HG02943 (cell line): ENCODE measurements at regions not wholly inside any gene's neighbourhood (a gene's known extent, or its start where the extent isn't known, plus 50 kb on each side); places are given as distances from the start of the nearest gene placed in this dataset.

Experiments used
- ATAC-seq: cut with Tn5 transposase; IDR thresholded peaks from one replicate; pipeline ENCODE4 v1.9.1; 2021; ENCODE audit warnings: mild to moderate bottlenecking, low read depth, moderate library complexity; ENCODE audit not compliant: unreplicated experiment

DNA sequence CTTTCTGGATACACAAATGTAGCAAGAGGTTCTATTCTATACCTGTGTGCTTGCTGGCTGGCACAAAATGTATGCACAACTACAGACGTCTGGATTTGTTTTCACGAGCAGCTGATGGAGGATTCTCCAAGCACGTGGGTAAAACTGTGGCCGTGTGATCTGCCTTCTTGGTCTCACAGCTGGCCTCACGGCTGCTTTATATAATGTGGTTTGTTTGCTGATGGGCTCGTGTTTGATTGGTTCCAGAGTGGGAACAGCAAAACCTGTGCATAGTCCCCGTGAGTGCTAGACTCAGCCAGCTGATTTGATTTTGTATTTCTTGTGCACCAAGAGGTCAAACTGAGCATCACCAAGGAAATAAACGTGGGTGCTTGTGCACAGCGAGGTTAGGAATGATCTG is 262.6 kb upstream of the RPS6KA3 start:
- no peak for ATAC-seq

DNA sequence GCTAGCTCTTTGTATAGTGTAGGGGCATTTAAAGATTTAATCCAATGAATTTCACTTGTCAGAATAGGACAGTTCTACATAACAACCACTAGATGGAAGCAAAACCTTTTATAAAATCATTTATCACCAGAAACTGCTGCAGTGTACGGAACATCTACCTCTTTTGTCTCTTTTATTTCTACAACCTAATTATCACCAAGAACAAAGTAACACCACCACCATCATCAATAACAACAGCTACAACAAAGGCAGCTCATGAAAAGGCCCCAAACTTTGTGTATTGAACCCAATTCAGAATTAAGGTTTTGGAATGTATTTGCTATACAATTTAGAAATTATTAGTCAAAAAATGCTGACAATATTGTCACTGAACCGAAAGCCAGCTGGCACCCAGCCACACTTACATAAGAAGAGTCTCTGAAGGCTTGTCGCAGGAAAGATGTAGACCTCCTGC is 260.9 kb upstream of the RPS6KA3 start:
- ATAC-seq: no peak

DNA sequence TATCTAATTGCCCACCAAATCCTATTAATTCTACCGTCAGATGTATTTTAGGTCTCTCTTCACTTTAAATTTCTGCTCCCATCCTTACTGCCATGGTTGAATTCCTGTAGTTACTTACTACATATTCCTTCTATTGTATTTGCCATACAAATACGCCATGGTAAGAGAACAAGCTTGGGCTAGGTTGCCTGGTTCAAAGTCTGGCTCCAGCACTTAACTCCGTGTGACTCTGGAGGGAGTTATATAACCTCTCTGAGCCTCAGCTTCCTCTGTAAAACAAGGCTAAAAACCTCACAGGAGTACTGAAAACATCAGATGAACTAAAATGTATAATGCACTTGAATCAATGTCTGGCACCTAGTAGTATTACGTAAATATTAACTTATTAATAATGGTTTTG is 260.3 kb upstream of the RPS6KA3 start:
- no peak for ATAC-seq

DNA sequence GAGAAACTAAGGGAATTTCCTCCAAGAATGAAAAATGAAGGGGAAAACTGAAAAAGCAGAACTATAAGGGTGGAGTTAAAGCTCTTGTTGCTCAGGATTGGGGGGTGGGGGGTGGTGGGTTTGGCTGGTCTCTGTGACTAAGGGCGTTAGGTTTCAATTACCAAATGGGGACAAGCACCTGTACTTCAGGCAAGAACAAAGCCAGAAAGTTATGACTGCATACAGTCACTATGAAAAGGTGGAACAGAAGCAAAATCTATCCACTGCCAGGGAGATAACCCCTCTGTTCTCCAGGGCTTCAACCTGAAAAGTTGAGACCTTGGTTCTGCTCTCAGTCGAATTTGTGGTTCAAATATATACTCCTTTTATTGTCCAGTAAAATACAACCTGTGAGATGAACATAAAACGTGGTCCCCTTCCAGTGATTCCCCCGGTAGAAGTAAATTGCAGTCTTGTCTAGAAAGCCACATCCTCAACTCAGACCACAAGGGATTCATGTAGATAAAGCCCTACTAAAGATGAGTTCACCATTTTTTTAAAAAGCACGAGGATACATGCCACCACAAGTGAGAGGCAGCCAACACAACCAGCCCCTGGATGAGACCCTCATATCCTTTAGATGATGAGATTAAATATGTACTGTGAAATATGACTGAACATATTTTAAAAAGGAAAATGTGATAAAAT is 257.1 kb upstream of the RPS6KA3 start:
- no peak for ATAC-seq

DNA sequence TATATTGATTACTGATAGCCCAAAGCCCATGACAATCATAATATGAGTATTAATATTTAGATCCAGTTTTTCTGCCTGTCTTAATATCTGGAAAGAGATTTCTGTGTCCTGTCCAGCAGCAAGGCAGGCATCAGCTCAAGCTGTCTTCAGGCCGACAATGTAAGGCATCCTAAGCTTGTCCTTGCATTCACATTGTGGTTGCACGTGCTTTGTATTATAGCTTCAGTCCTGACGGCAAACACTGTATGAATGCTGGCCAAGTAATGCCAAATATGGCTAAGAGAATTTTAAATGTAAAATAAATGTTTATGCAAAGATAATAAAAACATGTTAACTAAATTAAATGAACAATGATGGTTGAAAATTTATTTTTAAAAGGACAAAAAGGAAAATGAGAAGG is 255.7 kb upstream of the RPS6KA3 start:
- no peak for ATAC-seq

DNA sequence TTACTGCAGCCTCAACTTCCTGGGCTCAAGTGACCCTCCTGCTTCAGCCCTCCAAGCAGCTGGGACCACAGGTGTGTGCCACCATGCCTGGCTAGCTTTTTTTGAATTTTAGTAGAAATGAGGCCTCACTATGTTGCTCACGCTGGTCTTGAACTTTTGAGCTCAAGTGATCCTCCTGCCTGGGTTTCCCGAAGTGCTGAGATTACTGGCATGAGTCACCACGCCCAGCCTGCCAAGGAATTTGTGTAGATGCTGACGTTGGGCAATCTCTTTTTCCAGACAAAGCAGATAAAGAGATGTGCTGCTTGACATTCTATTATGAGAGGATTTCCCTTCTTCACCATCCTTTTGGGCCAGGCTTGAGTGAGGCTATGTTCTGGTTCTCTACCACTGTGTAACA is 254.5 kb upstream of the RPS6KA3 start:
- no peak for ATAC-seq

DNA sequence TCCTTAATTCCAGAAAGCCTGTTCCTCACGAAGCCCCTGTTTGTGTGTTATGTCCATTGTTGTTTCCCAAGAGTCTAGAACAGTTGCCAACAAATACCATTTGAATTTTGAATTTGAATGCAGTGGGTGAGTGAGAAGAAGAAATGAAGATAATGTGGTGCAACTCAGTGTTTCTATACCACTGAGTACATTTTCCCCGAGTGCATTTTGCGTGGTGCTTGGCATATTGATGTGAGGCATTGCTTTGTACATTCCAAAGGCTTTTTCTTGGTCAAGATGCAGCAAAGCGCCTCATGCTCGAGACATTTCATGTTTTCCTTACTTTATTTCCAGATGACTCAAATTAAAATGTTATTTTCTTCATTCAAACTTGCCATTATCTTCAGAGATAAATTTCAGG is 253.1 kb upstream of the RPS6KA3 start:
- no peak for ATAC-seq

DNA sequence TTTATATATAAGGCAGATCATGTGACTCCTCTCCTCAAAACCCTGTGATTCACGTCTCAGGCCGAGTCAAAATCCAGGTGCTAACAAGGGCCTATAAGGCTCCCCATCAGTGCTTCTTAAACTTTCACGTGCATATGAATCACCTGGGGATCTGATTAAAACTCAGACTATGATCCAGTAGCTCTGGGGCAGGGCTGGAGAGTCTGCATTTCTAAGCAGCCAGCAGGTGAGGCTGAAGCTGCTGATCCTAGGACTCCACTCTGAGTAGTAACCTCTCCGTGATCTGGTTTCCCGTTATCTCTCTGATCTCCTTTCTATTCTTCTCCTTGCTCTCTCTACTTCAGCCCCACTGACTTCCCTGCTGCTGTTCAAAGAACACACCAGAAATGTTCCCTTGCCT is 252.4 kb upstream of the RPS6KA3 start:
- no peak for ATAC-seq

DNA sequence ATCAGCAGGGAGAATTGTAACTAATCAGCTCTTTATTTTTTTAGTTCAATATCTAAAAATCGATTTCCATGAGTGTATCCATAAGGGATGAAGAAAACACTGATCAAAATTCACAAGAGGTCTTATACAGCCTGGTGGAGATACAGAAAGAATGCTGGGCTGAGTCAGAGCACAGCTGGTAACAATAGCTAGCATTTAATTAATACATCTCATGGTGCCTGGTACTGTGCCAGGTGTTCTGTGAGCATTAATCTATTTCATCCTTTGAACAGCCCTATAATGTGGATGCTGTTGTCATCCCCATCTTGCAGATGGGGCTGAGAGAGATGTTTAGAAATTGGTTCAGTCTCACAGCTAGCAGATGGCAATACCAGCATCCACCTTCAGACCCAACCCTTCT is 250.9 kb upstream of the RPS6KA3 start:
- ATAC-seq: no peak

DNA sequence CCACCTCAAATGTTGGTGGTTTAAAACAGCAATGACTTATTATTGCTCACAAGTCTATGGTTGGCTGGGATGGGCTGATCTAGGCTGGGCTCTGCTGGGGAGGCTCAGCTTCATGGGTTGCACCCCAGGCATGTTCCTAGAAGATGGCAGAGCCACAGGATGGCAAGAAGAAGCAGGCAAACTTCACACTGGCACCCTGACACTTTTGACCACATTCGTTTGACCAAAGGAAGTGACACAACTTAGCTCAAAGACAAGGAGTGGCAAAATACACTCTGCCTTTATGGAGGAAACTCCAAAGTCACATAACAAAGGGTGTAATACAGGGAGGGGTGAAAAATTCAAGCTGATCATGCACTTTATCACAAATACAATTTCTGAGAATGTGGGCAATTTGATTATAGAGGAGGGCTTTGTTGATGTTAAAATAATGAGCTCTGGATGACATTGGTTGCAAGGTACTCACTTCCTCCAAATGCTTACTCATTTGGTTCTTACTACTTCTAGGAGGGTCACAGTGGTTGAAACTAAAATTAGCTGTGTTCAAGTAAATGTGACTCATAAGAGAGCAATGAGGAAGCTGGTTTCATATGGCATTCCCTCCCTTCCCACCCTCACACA is 249.2 kb upstream of the RPS6KA3 start:
- peak; percentile 96 for ATAC-seq

DNA sequence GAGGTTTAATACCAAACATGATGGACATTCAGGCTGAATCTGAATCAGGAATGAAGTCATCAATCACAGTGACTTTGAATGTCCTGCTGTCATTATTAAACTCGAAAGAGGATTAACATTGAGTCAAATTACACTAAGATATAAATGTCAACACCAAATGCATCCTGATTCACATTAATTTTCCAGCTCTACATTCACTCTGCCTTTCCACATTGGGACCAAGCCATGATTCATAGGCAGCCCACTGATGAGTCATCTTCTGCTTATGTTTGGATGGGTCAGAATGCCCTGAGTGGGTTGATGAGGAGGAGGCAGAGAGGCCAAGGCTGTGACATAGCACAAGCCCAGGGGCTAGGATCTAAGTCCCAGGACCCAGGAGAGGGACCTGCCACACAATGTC is 247.6 kb upstream of the RPS6KA3 start:
- no peak for ATAC-seq

DNA sequence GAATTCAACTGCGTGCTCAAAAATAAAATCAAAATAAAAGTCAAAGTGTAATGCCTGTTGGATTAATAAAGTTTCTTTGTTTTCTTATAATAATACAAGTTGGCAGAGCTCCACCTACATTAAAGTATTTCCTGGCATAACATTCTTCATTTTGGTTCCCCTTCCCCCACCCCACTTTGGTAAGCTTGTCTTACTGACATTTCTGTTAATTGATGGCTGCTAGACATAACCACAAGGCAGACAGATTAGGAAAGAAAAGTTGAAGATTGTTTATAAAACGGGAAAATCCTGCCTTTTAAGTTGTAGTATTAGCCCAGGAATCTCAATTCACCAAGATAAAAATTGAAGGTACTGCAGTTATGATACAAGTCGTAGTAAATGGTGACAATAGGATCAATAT is 246.5 kb upstream of the RPS6KA3 start:
- ATAC-seq: no peak

DNA sequence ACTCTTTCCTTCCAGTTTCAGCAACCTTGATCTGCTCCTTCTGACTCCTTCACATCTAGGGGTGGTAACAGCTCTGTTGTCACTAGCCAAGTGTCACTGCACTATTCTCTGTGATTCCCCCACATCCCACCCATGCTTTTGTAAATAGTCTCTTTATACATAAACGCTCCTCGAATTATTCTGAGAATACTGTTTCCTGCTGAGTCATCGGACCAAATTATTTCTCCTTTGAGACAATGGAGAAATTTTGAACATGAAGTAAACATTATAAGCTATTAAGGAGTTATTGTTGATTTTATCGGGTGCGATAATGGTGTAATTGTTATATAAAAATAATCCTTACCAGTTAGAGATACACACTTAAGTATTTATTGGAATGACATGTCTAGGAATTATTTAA is 245.1 kb upstream of the RPS6KA3 start:
- no peak for ATAC-seq

DNA sequence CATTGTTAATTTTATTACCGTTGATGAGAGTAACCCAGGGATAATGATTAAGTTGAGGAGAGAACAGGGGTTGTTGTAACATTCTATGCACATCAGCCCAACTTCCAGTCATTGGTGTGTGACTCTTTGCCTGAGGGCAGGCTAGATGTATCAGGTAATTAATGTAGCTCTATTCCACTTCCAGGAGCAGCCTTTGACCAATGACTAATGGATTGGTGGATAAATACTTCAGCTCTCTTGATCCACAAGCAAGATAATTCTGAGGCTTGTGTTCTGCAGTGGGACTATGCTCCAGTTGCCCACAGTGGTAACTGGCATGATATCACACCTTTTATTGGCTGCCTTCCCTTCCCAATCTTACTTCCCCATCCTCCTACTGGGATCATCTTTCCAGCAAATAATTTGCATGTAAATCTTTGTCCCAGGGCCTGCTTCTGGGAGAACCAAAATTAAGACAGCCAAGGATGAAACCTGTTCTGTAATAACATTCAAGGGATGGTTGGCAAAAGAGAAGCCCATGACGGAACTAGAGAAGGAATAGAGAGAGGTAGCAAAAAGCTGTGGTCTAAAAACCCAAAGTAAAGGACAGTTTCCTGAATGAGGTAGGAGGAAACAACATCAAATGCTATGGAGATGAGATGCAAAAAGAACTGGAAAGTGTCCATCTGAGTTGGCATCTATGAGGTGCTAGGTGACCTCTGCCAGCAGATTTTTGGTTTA is 241.4 kb upstream of the RPS6KA3 start:
- ATAC-seq: no peak

DNA sequence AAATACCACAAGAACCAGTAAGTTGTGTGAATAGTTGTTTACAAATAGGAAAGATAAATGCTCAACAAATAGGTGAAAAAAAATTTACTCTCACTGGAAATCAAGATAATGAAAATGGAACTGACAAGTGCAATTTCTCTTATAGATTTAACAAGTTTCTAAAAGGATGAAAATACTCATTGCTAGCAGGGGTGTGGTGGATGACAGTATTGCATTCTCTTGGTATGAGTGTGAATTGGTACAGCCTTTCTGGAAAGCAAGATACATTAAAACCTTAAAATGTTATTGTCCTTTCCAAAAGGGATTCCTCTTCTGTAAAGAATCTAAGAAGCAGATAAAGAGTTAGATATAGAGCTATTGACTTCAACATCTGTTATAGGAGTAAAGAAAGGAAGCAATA is 240.0 kb upstream of the RPS6KA3 start:
- no peak for ATAC-seq

DNA sequence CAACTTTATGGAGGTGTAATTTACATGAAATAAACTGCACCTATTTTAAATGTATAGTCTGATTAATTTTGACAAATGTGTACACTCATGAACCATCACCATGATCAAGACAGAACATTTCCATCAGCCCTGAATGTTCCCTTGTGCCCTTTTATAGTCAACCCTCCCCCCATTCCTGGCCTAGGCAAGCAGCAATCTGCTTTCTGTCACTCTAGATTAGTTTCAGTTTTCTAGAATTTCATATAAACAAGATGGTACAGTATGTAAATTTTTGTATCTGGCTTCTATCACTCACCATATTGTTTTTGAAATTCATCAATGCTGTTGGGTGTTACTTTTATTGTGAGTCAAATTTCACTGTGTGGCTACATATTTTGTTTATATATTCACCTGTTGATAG is 234.2 kb upstream of the RPS6KA3 start:
- no peak for ATAC-seq

DNA sequence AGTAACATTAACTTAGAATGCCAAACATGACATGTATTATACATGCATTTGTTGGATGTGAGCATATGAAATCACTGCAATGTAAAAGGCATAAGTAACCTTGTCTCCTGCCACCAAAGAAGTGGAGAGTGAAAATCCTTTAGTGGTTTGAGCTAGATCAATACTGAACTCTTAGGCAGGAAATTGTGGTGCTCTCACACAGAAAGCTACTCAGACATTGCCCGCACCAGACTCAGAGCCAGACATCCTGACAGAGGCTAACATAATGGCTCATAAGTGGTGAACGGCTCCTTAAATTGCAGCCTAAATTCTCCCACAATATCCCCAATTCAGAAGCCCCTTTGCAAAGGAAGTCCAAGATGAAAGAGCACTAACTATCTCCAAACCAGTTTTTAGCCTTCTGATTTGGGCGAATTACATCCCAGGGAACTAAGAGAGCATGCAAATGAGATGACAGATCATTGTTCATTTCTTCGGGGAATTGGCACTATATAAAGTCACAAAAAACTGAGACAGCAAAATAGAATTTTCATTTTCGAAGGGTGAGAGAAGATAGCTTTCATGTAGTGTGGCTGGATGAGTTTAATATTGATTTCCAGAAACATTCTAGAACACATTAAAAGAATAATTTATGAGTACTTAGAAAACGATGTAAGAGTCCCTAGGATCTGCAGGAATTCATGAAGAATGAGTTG is 233.6 kb upstream of the RPS6KA3 start:
- peak; percentile 69 for ATAC-seq

DNA sequence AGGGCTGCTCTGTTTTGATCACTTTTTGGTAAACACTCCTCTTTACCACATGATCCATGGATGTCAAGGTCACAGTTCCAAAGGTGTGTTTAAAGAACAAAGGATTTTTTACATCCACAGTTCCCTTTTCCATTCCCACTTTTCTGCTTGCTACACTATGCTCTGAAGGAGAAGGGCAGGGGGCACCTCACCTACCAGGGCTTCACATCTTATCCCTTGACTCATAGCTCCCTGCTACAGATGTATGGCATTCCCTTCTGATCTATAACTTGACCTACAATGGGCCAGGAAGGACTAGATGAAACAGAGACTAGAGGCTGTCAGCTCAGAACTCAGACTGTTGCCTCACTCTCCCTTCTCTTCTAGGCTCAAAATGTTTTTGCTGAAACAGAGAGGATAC is 233.1 kb upstream of the RPS6KA3 start:
- ATAC-seq: no peak

DNA sequence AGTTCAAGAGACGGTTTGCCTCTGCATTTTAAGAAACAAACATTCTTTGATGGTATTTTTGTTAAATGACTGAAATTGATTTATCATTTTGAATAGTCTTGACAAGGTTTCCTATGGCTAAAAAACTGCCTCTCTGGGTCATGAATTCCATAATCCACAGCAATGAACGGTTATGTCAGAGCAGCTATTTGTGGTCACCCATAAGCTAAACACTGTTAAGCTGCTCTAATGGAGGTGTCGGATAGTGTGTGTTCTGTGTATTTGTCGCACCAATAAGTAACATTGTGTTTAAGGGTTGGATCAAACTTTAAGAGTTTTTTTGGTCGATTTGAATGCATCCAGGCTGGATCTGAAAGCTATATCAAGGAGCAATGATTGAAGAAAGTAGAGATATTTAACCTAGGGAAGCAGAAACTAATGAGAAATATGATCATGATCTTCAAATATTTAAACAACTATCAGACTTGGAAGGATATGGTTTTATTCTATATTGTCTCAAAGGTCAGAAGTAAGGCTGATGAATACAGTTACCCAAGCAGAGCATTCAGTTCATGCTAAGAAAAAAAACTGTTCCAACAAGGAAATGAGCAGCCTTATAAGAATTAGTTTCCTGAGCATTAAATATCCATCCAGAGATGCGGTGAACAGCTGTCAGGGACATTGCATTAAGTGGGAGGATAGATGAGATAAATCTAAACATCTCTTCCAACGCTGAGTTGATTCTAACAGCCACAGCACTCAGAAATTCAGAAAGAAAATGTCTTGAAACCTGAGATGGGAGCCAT is 232.3 kb upstream of the RPS6KA3 start:
- no peak for ATAC-seq

DNA sequence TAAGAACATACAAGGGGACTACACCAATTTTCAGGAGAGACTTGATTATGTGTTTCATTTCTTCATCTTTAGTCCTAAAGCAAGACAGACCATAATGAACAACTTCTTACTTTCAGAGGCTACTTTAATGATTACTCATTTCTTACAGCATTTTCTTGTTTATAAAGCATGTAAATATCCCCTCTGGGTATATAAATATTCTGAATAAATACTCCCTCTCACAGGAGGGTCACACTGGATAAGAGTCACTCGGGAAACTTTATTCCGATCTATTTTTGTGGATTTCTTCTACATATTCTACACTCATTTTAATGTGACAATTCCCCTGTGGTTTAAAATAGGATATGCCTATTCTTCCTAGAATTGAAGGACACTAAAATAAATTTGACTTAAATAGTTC is 228.9 kb upstream of the RPS6KA3 start:
- ATAC-seq: no peak

DNA sequence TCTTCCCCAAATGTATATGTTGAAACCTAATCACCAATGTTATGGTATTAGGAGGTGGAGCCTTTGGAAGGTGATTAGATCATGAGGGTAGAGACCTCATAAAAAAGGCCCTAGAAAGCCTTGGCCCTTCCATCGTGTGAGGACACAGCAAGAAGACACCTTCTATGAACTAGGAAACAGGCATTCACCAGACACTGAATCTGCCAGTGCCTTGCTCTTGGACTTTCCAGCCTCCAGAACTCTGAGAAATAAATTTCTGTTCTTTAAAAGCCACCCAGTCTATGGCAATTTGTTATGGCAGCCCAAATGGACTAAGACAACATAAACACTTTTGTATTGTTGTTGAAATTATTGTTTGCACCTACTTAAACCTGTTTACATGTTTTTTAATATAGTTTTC is 221.8 kb upstream of the RPS6KA3 start:
- no peak for ATAC-seq
